ENCODE measurements at regions not wholly inside any gene's neighbourhood (a gene's known extent, or its start where the extent isn't known, plus 50 kb on each side); places are given as distances from the start of the nearest gene placed in this dataset.
"Not testable (repeated sequence)": the region's sequence is repeated elsewhere in the genome, so short reads cannot be mapped to it uniquely, and the experiment has no call there.

DNA sequence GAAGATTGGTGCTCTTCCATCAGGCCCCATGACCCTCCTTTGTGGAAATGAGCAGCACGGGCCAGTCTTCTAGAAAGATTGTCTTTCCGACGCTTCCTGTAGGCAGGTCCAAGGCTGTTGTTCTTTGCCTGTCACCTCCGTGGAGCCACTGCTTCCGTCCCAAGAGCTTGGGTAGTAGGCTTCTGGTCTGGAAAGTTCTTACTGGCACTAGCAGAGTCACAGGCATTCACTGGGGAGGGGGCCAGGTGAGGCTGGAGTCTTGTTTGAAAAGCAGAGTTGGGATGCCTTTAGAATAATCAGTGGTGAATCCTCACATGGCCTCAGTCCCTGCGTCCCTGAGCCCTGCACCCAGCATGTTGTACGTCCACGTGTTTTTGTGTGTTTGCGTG, 76.2 kb upstream of the ADPGK start:
- no peak for DNase-seq

GRCh38 chr15:72859017-72859756, 75.6 kb upstream of the ADPGK start:
- DNase-seq: no peak

GRCh38 chr15:72858205-72858604, 74.6 kb upstream of the ADPGK start:
- DNase-seq: no peak

DNA sequence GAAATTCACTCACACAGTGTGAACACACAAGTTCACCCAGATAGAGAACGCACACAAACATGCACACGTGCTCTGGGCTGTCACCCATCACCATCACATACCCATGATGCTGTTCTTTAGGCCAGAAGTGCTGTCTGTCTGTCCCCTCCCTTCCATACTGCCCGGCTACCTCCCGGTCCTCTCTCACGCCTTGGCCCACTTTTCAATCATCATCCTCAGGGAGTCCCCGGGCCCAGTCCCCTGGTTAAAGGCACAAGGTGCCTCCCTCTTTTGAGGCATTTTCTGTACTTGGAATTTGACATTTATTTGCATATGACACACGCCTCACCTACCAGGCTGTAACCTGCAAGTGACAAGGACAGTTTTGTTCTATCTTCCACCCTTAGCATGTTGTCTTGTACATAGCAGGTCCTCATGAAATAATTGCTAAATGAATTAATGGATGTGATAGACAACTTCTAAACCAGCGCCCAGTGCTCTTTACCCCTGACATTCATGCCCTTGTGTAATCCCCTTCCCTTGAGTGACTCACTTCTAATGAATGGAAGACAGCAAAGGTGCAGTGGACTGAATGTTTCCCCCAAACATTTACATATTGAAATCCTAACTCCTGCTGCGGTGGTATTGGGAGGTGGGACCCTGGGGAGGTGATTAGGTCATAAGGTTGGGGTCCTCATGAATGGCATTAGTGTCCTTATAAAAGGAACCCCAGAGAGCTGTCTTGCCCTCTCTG, 73.9 kb upstream of the ADPGK start:
- DNase-seq: no peak

DNA sequence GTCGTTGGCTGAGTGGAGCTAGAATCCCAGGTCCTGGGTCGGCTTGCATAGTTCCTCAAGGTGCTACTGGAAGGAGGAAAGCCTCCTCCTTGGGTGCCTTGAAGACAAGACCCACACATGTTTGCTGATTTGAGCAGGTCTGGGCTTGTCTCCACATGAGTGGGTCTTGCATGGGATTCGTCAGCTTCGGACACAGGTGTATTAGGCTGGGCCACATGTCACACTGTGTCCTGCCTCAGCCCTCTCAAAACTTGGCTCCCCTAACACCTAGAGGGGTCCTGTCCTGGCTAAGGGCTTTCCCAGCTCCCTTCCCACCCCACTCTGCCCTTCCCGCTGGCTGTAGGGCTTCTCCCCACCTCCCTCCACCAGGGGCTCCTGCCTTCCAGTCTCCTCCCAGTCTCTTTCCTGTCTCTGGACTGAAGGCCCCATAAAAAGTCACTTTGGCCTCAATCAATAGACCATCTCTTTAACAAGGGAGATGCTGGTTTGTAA, 73.0 kb upstream of the ADPGK start:
- DNase-seq: no peak

DNA sequence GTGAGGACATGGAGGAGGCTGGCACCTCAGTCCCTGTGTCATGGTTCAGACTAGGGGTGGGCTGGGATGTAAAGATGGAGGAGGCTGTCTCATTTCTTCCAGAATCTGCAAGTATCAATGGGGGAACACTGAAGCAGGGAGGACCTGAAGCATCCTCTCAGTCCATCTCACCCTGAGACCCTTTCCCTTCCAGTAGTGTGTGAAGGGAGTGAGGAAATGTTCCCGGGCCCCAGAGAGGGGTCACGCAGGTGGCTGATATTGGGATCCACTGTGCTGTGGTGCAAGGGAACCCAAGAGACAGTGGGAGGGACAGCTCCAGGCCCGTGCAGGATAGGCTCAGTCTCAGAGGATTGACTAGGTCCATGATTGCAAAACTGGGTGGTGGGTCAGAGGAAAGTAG, 72.2 kb upstream of the ADPGK start:
- DNase-seq: no peak

GRCh38 chr15:72852273-72852672, 68.7 kb upstream of the ADPGK start:
- DNase-seq: no peak

DNA sequence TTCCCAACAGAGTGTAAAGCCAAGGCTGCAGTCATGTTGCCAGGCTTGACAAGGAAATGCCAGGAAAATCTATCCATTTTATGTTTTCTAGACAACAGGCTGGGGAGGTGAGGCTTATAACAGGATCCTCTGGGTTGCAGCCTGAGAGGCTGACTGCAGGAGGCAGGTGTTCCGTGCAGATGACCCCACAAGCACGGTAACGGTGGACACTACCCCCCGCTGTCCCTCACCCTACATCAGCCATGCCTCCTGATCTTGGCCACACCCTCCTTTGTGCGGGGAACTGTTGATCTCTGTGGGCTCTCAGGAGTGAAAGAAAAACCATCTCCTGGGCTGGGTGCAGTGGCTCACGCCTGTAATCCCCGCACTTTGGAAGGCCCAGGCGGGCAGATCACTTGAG, 68.0 kb upstream of the ADPGK start:
- DNase-seq: no peak

- DNase-seq: no peak
These were observed 67.3 kb upstream of the ADPGK start for GRCh38 chr15:72850833-72851232.

GRCh38 chr15:72847806-72848205, 64.2 kb upstream of the ADPGK start:
- DNase-seq: no peak

GRCh38 chr15:72847033-72847432, 63.5 kb upstream of the ADPGK start:
- DNase-seq: no peak

DNA sequence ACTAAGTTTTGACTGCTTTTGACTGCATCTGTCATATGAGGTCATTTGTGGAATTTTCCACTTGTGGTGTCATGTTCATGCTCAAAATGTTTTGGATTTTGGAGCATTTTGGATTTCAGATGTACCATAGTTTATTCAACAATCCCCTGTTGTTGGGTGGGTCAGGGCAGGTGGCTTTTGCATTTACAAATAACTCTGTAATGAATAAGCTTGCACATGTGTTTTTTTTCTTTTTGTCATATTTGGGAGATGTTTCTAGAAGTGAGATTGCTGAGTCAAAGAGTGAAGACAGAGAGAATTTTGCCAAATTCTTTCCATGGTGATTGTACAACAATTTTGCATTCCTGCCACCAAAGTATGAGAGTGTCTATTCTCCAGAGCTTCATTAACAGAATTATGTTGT, 62.4 kb upstream of the ADPGK start:
- no peak for DNase-seq

GRCh38 chr15:72844067-72844466, 60.5 kb upstream of the ADPGK start:
- DNase-seq: no peak

DNA sequence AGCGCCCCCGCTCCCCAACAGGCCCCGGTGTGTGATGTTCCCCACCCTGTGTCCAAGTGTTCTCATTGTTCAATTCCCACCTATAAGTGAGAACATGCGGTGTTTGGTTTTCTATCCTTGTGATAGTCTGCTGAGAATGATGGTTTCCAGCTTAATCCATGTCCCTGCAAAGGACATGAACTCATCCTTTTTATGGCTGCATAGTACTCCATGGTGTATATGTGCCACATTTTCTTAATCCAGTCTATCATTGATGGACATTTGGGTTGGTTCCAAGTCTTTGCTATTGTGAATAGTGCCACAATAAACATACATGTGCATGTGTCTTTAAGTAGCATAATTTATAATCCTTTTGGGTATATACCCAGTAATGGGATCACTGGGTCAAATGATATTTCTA, 59.8 kb upstream of the ADPGK start:
- DNase-seq: not testable (repeated sequence)

DNA sequence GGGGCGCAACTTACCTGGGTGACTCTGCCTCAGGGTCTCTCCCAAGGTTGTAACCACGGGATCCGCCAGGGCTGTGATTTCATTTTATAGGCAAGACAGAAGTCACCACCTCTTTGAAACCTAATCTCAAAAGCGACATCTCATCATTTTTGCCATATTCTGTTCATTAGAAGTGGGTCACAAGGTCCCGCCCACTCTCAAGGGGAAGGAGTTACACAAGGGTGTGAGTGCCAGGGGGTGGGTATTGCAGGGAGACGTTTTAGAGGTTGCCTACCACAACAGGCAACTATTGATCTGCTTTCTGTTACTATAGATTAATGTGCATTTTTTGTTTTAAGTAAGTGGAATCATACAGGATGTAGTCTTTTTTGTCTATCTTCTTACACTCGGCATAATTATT, 56.6 kb upstream of the ADPGK start:
- DNase-seq: no peak

DNA sequence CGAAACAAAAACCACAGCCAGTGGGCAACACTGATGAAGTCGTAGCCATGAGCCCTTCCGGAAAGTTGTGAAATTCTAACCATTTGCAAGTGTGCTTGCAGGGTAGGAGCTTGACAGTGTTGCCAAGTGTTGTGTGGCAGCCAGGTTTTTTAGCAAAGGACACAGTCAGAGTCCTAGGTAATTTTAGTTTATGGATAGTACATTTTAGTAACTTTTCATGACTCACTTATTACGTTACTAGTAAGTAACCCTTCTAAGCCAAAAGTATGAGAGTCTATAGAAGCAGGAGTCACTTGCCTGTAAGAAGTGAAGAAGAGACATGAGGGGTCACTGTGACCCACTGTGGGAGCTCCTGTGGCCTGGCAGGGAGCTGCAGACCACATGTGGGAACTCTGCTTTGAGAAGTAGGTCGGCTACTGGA, 54.8 kb upstream of the ADPGK start:
- DNase-seq: no peak

DNA sequence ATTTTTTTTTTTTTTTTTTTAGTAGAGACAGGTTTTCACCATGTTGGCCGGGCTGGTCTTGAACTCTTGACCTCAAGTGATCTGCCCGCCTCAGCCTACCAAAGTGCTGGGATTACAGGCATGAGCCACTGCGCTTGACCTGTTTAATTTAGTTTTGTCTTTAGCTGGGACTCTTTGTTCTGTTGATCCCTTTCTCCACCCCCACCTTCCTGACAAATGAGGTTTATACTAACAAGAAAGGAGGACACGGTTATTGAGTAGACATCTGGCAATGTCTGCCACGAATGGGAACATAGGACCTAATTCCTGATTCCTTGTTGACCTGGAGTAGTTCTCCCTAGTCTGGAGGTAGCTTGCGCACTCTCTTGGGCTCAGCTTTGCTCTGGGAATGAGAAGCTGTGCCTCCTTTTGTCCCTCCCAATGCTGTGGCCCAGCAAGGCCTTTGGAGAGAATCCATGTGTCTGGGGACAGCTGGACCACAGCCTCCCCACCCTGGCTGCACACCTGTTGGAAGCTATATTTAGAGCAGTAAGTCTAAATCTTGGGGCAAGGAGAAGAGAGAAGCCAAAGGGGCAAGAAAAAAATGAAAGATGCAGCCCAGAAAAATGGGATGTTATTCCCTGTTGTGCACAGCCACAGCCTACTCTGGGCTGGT, 53.2 kb upstream of the ADPGK start:
- no peak for DNase-seq

DNA sequence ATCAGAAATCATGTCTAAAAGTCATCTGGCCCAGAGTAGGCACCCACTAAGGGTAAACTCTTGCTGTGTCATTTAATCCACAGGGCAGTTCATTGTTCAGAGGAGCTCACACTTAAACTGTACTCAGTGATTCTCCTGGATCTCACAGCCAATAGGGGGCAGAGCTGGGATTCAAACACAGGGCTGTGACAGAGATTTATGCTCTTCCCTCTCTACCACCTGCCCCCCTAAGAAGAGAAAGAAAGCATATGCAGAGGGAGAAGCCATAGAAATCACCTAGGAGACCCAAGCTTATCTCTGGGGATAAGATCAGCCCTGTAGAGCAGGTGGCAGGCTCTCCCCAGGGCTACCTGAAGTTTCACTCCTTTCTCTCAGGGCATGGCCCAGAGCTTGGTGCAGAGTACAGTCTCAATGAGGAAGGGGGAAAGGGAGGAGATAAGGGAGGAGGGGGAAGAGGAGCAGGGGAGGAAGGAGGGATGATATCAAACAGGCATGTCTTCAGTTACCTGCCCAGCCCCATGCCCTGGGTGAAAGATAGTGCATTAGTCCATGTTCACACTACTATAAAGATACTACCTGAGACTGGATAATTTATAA, 51.8 kb upstream of the ADPGK start:
- peak; percentile 2 for DNase-seq

GRCh38 chr15:72833561-72833960, 50.0 kb upstream of the ADPGK start:
- no peak for DNase-seq
